GM10266 (cell line): ENCODE measurements at regions not wholly inside any gene's neighbourhood (a gene's known extent, or its start where the extent isn't known, plus 50 kb on each side); places are given as distances from the start of the nearest gene placed in this dataset.

Experiments
- DNase-seq: peaks from one replicate; pipeline ENCODE4 v3.0.0; 2012; ENCODE audit errors: extremely low spot score
- CTCF ChIP-seq: IDR thresholded peaks from 2 replicates; pipeline ENCODE4 v1.5.1; 2012; ENCODE audit warnings: mild to moderate bottlenecking, low read depth; ENCODE audit not compliant: control insufficient read depth, insufficient read depth; ENCODE audit errors: missing control alignments

- no peak for TF ChIP-seq CTCF
- no peak for DNase-seq
Observed at GRCh38 chr9:115232181-115232774, 114.3 kb upstream of the TNC start.

- DNase-seq: no peak
- TF ChIP-seq CTCF: no peak
Observed at GRCh38 chr9:115234094-115234493, 116.1 kb upstream of the TNC start.

- no peak for TF ChIP-seq CTCF
- no peak for DNase-seq
Observed at GRCh38 chr9:115235221-115235620, 117.3 kb upstream of the TNC start.

GRCh38 chr9:115237385-115237998 is 119.5 kb upstream of the TNC start:
- no peak for DNase-seq
- no peak for TF ChIP-seq CTCF

- DNase-seq: no peak
- no peak for TF ChIP-seq CTCF
Observed at GRCh38 chr9:115240676-115241075, 122.7 kb upstream of the TNC start.

GRCh38 chr9:115241641-115242040 is 123.7 kb upstream of the TNC start:
- no peak for TF ChIP-seq CTCF
- DNase-seq: no peak

- TF ChIP-seq CTCF: no peak
- no peak for DNase-seq
Observed at GRCh38 chr9:115249488-115249887, 131.5 kb upstream of the TNC start.
